Thoracic aorta (tissue), 2 donors: ENCODE measurements at regions not wholly inside any gene's neighbourhood (a gene's known extent, or its start where the extent isn't known, plus 50 kb on each side); places are given as distances from the start of the nearest gene placed in this dataset.

Experiments used
- ATAC-seq: fragments of 150-250 bp; one replicate; pipeline ENCODE4 v1.8.0; 2017; ENCODE audit warnings: low read depth; ENCODE audit not compliant: insufficient number of reproducible peaks, low FRiP score
- DNase-seq: peaks from one replicate; pipeline ENCODE4 v3.0.0-alpha.2; 2020; ENCODE audit warnings: low spot score
- H3K27ac ChIP-seq, 2 donors: fragments of 200-600 bp; sonication (generic); 1 replicate in 1 of 2; 2 replicates in 1 of 2; pipeline ENCODE4 v1.5.1; 2016; ENCODE audit warnings: mild to moderate bottlenecking in 2 of 2, moderate library complexity in 2 of 2
- H3K27me3 ChIP-seq: fragments of 200-600 bp; sonication (generic); replicated peaks from 2 replicates; pipeline ENCODE4 v1.6.0; 2016; ENCODE audit warnings: mild to moderate bottlenecking; ENCODE audit not compliant: insufficient read depth
- H3K36me3 ChIP-seq: fragments of 200-600 bp; sonication (generic); one replicate; pipeline ENCODE4 v1.5.1; 2016
- H3K4me1 ChIP-seq, 2 donors: fragments of 200-600 bp; sonication (generic); 1 replicate in 1 of 2; 2 replicates in 1 of 2; pipeline versions ENCODE4 v1.5.1 to v1.6.0; 2016; ENCODE audit warnings: low read depth in 2 of 2, mild to moderate bottlenecking in 1 of 2; ENCODE audit not compliant: control insufficient read depth in 1 of 2
- H3K4me3 ChIP-seq: fragments of 200-600 bp; sonication (generic); 2 replicates; pipeline ENCODE4 v1.5.1; 2016; ENCODE audit warnings: mild to moderate bottlenecking
- H3K9me3 ChIP-seq: fragments of 200-600 bp; sonication (generic); 2 replicates; pipeline ENCODE4 v1.5.1; 2016
- CTCF ChIP-seq: fragments of 200-600 bp; sonication (generic); IDR thresholded peaks from one replicate; pipeline ENCODE4 v1.5.1; 2019; ENCODE audit warnings: antibody characterized with exemption

- DNase-seq (no peak), ATAC-seq (no peak)
- no peak for TF ChIP-seq CTCF
- Histone ChIP-seq H3K4me1 (peaks cover 45 to 68% of the 10 kb centered on the region in 2 donors), H3K36me3 (no peaks in the 10 kb centered on the region), H3K27ac (peak overlapping the region; percentile 9 to 92), H3K4me3 (no peak overlapping the region), H3K9me3 (no peaks in the 10 kb centered on the region), H3K27me3 (no peaks in the 10 kb centered on the region)
Observed at GRCh38 chr2:42957861-42958301, 165.5 kb upstream of the HAAO start.

- TF ChIP-seq CTCF = no peak
- no peaks in the 10 kb centered on the region for H3K9me3 ChIP-seq
- H3K4me3 ChIP-seq = no peak overlapping the region
- no peaks in the 10 kb centered on the region for H3K27me3 ChIP-seq
- H3K4me1 ChIP-seq = peaks cover 39 to 62% of the 10 kb centered on the region in 2 donors
- ATAC-seq (no peak), DNase-seq (no peak)
- peak overlapping the region in 1 of 2 donors; percentile 9 for H3K27ac ChIP-seq
- no peaks in the 10 kb centered on the region for H3K36me3 ChIP-seq
Observed at GRCh38 chr2:42957109-42957860, 164.9 kb upstream of the HAAO start.

GRCh38 chr2:42954227-42954962 is 162.0 kb upstream of the HAAO start:
- no peaks in the 10 kb centered on the region for H3K36me3 ChIP-seq
- H3K27me3 ChIP-seq = no peaks in the 10 kb centered on the region
- no peak for TF ChIP-seq CTCF
- no peak overlapping the region for H3K4me3 ChIP-seq
- H3K9me3 ChIP-seq = no peaks in the 10 kb centered on the region
- H3K4me1 ChIP-seq = peaks cover 20 to 53% of the 10 kb centered on the region in 2 donors
- ATAC-seq = no peak
- H3K27ac ChIP-seq = peak overlapping the region in 1 of 2 donors; percentile 45
- no peak for DNase-seq

- no peak for ATAC-seq
Observed at GRCh38 chr2:42953216-42953615, 160.8 kb upstream of the HAAO start.

More at GRCh38 chr2:42953216-42953615, 160.8 kb upstream of the HAAO start:
- Histone ChIP-seq H3K4me3 (no peak overlapping the region), H3K27ac (no peak overlapping the region), H3K36me3 (no peaks in the 10 kb centered on the region), H3K4me1 (peaks cover 11 to 41% of the 10 kb centered on the region in 2 donors), H3K27me3 (no peaks in the 10 kb centered on the region), H3K9me3 (no peaks in the 10 kb centered on the region)
- DNase-seq = no peak
- no peak for TF ChIP-seq CTCF
